ENCODE measurements at regions not wholly inside any gene's neighbourhood (a gene's known extent, or its start where the extent isn't known, plus 50 kb on each side); places are given as distances from the start of the nearest gene placed in this dataset.

GRCh38 chr2:228876276-228876675, 394.8 kb downstream of the PID1 start:
- H3K27ac Mint-ChIP-seq = no peak overlapping the region
- H3K4me1 Mint-ChIP-seq = no peaks in the 10 kb centered on the region
- ATAC-seq (no peak), DNase-seq (no peak)
- H3K27me3 Mint-ChIP-seq = no peaks in the 10 kb centered on the region
- H3K4me3 Mint-ChIP-seq = no peak overlapping the region
- peaks cover 17% of the 10 kb centered on the region for H3K9me3 Mint-ChIP-seq
- H3K36me3 Mint-ChIP-seq (ENCODE audit: low read depth) = no peaks in the 10 kb centered on the region

GRCh38 chr2:228875152-228875900, 395.8 kb downstream of the PID1 start:
- no peak for ATAC-seq
- H3K4me3 Mint-ChIP-seq = no peak overlapping the region
- H3K36me3 Mint-ChIP-seq (ENCODE audit: low read depth) = no peaks in the 10 kb centered on the region

DNA sequence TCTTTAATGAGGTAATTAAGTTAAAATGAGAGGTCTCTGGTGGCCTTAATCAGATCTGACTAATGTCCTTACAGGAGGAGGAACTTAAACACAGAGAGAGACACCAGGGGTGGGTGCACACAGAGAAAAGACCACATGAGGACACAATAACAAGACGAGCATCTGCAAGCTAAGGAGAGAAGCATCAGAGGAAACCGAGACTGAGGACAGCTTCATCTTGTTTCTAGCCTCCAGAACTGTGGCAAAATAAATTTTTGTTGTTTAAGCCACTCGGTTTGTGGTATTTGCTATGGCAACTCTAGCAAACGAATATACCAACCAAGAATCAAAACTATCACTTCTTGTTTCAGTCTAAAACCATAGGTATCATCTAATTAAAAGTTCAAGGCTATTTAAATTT, 400.1 kb downstream of the PID1 start:
- no peaks in the 10 kb centered on the region for H3K27me3 Mint-ChIP-seq
- ATAC-seq (no peak), DNase-seq (no peak)
- H3K27ac Mint-ChIP-seq = no peak overlapping the region
- H3K36me3 Mint-ChIP-seq (ENCODE audit: low read depth) = no peaks in the 10 kb centered on the region
- H3K9me3 Mint-ChIP-seq = peaks cover 14% of the 10 kb centered on the region
- H3K4me1 Mint-ChIP-seq = no peaks in the 10 kb centered on the region
- no peak overlapping the region for H3K4me3 Mint-ChIP-seq

More at GRCh38 chr2:228875152-228875900, 395.8 kb downstream of the PID1 start:
- H3K4me1 Mint-ChIP-seq = no peaks in the 10 kb centered on the region
- H3K9me3 Mint-ChIP-seq = peaks cover 17% of the 10 kb centered on the region
- no peak for DNase-seq
- H3K27ac Mint-ChIP-seq = no peak overlapping the region
- H3K27me3 Mint-ChIP-seq = no peaks in the 10 kb centered on the region

DNA sequence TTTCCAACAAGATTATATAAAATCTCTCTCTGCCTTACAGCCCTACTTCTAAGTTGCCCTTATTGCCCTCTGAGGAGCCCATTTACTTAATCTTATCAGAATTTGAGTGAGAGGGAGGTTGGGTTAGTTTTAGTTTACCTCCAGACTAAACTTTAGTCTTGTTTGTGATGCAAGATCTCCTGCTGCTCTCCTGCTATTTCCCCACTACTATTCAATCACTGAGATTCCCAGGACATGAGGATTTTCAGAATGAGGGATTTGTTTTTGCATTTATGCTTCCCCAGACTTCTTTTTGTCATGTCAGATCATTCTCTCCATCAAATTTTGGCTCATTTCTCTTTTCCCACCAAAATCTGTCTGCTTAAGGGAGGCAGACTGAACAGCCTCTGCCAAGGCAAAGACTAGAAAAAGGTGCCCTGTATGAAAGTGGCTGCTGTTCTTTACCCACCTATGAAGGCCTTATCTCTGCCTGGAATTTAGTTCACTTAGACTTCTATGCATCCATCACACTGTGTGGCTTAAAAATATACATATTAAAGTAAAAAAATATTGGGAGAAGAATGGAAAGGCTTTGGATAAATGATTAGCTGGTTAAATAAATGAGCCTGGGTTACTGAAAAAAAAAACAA, 401.3 kb downstream of the PID1 start:
- Mint-ChIP-seq H3K9me3 (peaks cover 18% of the 10 kb centered on the region), H3K4me1 (no peaks in the 10 kb centered on the region), H3K4me3 (no peak overlapping the region), H3K27ac (no peak overlapping the region), H3K36me3 (ENCODE audit: low read depth) (no peaks in the 10 kb centered on the region), H3K27me3 (no peaks in the 10 kb centered on the region)
- no peak for DNase-seq
- no peak for ATAC-seq

DNA sequence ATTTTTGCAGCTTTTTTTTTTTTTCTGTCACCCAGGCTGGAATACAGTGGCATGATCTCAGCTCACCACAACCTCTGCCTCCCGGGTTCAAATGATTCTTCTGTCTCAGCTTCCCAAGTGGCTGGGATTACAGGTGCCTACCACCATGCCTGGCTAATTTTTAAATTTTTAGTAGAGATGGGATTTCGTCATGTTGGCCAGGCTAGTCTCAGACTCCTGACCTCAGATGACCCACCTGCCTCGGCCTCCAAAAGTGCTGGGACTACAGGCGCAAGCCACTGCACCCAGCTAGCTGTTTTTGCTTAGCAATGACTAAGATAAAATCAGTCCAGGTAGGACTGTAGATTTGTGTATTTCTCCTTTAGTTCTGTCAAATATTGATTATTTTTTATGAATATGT, 403.7 kb downstream of the PID1 start:
- DNase-seq (no peak), ATAC-seq (no peak)
- Mint-ChIP-seq H3K4me1 (no peaks in the 10 kb centered on the region), H3K4me3 (no peak overlapping the region), H3K27me3 (no peaks in the 10 kb centered on the region), H3K9me3 (peaks cover 14% of the 10 kb centered on the region), H3K36me3 (ENCODE audit: low read depth) (no peaks in the 10 kb centered on the region), H3K27ac (no peak overlapping the region)

DNA sequence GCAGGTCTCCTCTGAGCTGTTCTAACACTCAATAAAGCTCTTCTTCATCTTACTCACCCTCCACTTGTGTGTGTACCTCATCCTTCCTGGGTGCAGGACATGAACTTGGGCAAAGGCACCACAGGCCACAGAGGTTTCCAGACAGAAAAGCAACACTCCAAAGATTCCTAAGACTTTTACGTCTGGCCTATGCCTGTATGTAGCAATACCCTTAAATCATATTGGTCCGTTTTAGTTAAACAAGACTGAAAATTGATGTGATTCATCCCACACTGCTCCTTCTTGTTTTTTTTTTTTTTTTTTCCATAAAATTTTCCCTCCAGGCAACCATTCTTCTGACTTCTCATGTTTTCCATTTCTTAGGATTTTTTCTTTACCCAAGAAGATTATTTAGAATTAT, 404.3 kb downstream of the PID1 start:
- no peaks in the 10 kb centered on the region for H3K4me1 Mint-ChIP-seq
- ATAC-seq (no peak), DNase-seq (no peak)

DNA sequence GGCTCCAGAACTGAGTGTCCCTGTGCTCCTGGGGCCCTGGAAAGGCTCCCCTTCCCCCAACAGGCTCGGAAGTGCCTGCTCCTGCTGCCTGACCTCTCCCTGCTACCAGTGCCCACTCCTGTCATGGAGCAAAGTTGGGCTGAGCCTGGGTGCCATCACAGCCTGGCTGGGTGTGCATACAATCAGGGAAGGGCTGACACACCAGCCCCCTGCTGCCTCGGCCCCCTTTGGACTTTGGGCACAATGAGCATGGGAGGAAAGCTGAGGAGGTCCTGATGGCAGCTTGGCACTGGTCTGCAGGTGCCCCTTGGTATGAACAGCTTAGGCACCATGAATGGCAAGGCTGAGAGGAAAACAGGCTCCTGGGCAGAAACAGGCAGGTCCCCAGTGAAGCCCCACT, 405.0 kb downstream of the PID1 start:
- H3K4me3 Mint-ChIP-seq = no peak overlapping the region
- DNase-seq = no peak
- H3K36me3 Mint-ChIP-seq (ENCODE audit: low read depth) = no peaks in the 10 kb centered on the region
- no peaks in the 10 kb centered on the region for H3K4me1 Mint-ChIP-seq
- H3K27ac Mint-ChIP-seq = no peak overlapping the region
- H3K27me3 Mint-ChIP-seq = no peaks in the 10 kb centered on the region
- ATAC-seq = no peak
- peaks cover 10% of the 10 kb centered on the region for H3K9me3 Mint-ChIP-seq

More for the DNA sequence above, 404.3 kb downstream of the PID1 start:
- Mint-ChIP-seq H3K36me3 (ENCODE audit: low read depth) (no peaks in the 10 kb centered on the region), H3K9me3 (peaks cover 10% of the 10 kb centered on the region), H3K4me3 (no peak overlapping the region), H3K27ac (no peak overlapping the region), H3K27me3 (no peaks in the 10 kb centered on the region)

DNA sequence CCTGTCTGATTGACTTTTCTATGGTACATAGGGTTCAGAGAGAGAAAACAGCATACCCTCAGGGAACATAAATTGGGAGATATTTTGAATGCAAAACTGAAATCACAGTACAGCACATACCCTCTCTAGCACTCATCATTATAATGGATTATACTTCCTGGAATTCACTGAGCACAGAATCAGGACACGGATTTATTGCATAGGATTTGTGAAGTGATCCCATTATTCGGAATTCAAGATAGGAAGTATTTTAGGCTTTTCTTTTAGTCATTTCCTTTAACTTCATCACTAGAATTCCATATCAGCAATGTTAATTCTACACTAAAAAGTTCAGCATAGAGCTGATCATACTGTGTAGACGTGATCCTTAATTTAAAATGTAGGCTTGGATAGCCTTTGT, 407.0 kb downstream of the PID1 start:
- H3K4me3 Mint-ChIP-seq = no peak overlapping the region
- peaks cover 12% of the 10 kb centered on the region for H3K9me3 Mint-ChIP-seq
- H3K27ac Mint-ChIP-seq = no peak overlapping the region
- no peaks in the 10 kb centered on the region for H3K27me3 Mint-ChIP-seq
- ATAC-seq (no peak), DNase-seq (no peak)
- no peaks in the 10 kb centered on the region for H3K36me3 Mint-ChIP-seq (ENCODE audit: low read depth)
- no peaks in the 10 kb centered on the region for H3K4me1 Mint-ChIP-seq

DNA sequence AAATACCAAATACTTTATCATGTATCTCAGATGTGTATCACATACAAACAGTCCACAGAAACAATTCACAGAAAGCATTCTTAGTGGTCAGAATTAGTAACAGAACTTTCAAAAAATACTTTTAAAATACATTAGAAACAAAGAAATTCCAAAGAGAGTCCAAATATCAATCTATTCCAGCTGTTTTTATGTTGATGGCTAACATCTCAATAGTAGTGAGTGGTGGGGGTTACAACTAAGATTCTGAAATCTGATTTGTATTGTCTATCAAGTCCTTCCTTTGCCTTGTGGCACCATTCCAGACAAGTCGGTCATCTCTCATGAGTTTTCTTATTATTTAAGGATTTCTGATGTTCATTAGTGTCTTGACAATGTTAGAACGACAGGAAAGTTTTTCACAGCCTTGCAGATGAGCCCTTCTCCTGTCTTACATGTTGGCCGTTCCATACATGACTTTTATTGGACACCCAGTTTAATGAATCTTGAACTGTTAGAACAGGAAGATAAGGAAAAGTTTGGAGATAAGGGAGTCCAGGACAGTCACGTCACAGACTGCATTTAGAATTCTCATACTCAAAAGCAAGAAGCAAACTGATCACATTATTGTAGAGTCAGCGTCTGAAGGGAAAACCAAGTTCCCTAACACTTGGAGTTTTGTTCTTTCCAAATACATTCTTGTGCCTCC, 410.3 kb downstream of the PID1 start:
- no peak overlapping the region for H3K27ac Mint-ChIP-seq
- no peaks in the 10 kb centered on the region for H3K36me3 Mint-ChIP-seq (ENCODE audit: low read depth)
- no peak overlapping the region for H3K4me3 Mint-ChIP-seq
- no peaks in the 10 kb centered on the region for H3K4me1 Mint-ChIP-seq
- ATAC-seq = no peak
- no peak for DNase-seq
- H3K27me3 Mint-ChIP-seq = no peaks in the 10 kb centered on the region
- peaks cover 7% of the 10 kb centered on the region for H3K9me3 Mint-ChIP-seq

- no peak overlapping the region for H3K4me3 Mint-ChIP-seq
- no peaks in the 10 kb centered on the region for H3K36me3 Mint-ChIP-seq (ENCODE audit: low read depth)
- no peaks in the 10 kb centered on the region for H3K27me3 Mint-ChIP-seq
- H3K4me1 Mint-ChIP-seq = no peaks in the 10 kb centered on the region
- no peak for ATAC-seq
- H3K9me3 Mint-ChIP-seq = peaks cover 6% of the 10 kb centered on the region
- DNase-seq = no peak
- H3K27ac Mint-ChIP-seq = no peak overlapping the region
Measured at GRCh38 chr2:228853151-228853550, 417.9 kb downstream of the PID1 start.

- no peaks in the 10 kb centered on the region for H3K36me3 Mint-ChIP-seq (ENCODE audit: low read depth)
- ATAC-seq (no peak), DNase-seq (no peak)
- no peak overlapping the region for H3K4me3 Mint-ChIP-seq
- H3K27me3 Mint-ChIP-seq = no peaks in the 10 kb centered on the region
- no peak overlapping the region for H3K27ac Mint-ChIP-seq
- peaks cover 10% of the 10 kb centered on the region for H3K9me3 Mint-ChIP-seq
- no peaks in the 10 kb centered on the region for H3K4me1 Mint-ChIP-seq
Measured at GRCh38 chr2:228848638-228849037, 422.4 kb downstream of the PID1 start.

DNA sequence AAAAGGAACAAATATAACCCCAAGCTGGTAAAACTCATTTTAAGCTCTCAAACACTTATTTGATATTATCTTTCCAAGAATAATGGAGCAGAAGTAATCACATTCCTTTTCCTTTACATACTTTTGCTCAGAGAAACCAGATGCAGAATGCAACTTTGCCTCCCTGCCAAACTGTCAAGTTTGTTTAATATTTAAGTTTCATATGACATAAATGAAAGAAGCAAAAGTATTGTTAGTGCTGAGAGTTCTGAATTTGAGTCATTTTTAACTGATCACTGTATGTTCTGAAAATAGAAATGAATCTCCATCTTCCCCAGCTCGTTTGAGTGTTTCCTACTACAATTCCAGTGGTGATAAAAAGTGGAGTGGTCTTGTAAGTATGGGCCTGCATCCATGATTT, 423.4 kb downstream of the PID1 start:
- H3K27ac Mint-ChIP-seq = no peak overlapping the region
- no peaks in the 10 kb centered on the region for H3K27me3 Mint-ChIP-seq
- DNase-seq (no peak), ATAC-seq (no peak)
- peaks cover 10% of the 10 kb centered on the region for H3K9me3 Mint-ChIP-seq
- H3K36me3 Mint-ChIP-seq (ENCODE audit: low read depth) = no peaks in the 10 kb centered on the region
- H3K4me1 Mint-ChIP-seq = no peaks in the 10 kb centered on the region
- no peak overlapping the region for H3K4me3 Mint-ChIP-seq

DNA sequence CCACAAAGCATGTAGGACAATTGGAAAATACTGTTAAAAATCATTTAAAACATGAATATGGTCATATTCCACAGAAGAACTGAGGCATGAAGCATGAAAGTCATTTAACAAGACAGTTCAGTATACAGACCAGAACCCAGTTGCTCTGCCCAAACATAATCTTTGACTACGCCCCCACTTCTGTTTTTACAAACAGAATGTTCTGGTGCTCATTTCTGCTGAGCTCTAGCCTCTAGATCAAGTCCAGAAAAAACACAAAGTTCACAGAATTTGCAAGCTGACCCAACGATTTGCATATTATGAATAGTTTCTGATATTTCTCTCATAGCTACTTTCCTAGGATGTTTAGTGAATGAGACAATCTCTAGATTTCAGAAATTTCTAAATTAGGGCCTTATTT, 424.9 kb downstream of the PID1 start:
- Mint-ChIP-seq H3K27ac (no peak overlapping the region), H3K27me3 (no peaks in the 10 kb centered on the region), H3K9me3 (peaks cover 12% of the 10 kb centered on the region), H3K36me3 (ENCODE audit: low read depth) (no peaks in the 10 kb centered on the region), H3K4me3 (no peak overlapping the region), H3K4me1 (no peaks in the 10 kb centered on the region)
- no peak for ATAC-seq
- no peak for DNase-seq

- Mint-ChIP-seq H3K27ac (no peak overlapping the region), H3K4me1 (no peaks in the 10 kb centered on the region)
Measured at GRCh38 chr2:228845162-228845925, 425.7 kb downstream of the PID1 start.

More at GRCh38 chr2:228845162-228845925, 425.7 kb downstream of the PID1 start:
- ATAC-seq (no peak), DNase-seq (no peak)
- no peak overlapping the region for H3K4me3 Mint-ChIP-seq
- H3K9me3 Mint-ChIP-seq = peaks cover 13% of the 10 kb centered on the region
- no peaks in the 10 kb centered on the region for H3K27me3 Mint-ChIP-seq
- no peaks in the 10 kb centered on the region for H3K36me3 Mint-ChIP-seq (ENCODE audit: low read depth)

Data from activated naive CD8-positive, alpha-beta T cell treated with anti-CD3 and anti-CD28 coated beads, Interleukin-2, amount 50 U/mL, for 24 hours (primary cell).